ENCODE measurements at regions not wholly inside any gene's neighbourhood (a gene's known extent, or its start where the extent isn't known, plus 50 kb on each side); places are given as distances from the start of the nearest gene placed in this dataset.

- DNase-seq (ENCODE audit: insufficient read length, low spot score) (no peak), FAIRE-seq (no peak)
These were observed 115.9 kb downstream of the LY86 start for GRCh38 chr6:6704103-6705060.

GRCh38 chr6:6705061-6705425, 116.5 kb downstream of the LY86 start:
- FAIRE-seq, result no peak
- DNase-seq (ENCODE audit: insufficient read length, low spot score), result no peak

GRCh38 chr6:6705915-6706675, 117.6 kb downstream of the LY86 start:
- FAIRE-seq (no peak), DNase-seq (ENCODE audit: insufficient read length, low spot score) (no peak)

- FAIRE-seq (no peak), DNase-seq (ENCODE audit: insufficient read length, low spot score) (no peak)
These were observed 118.6 kb downstream of the LY86 start for GRCh38 chr6:6707143-6707542.

- FAIRE-seq, result no peak
These were observed 120.6 kb downstream of the LY86 start for GRCh38 chr6:6709106-6709505.

GRCh38 chr6:6711031-6711785, 122.7 kb downstream of the LY86 start:
- DNase-seq (ENCODE audit: insufficient read length, low spot score) (no peak), FAIRE-seq (peak; percentile 14)

More at GRCh38 chr6:6709106-6709505, 120.6 kb downstream of the LY86 start:
- no peak for DNase-seq (ENCODE audit: insufficient read length, low spot score)

GRCh38 chr6:6711832-6712448, 123.4 kb downstream of the LY86 start:
- DNase-seq (ENCODE audit: insufficient read length, low spot score) (peak; percentile 51), FAIRE-seq (peak; percentile 77)

GRCh38 chr6:6712449-6713403, 124.2 kb downstream of the LY86 start:
- DNase-seq (ENCODE audit: insufficient read length, low spot score) (peak; percentile 30), FAIRE-seq (peak; percentile 61)

GRCh38 chr6:6713657-6714056, 125.1 kb downstream of the LY86 start:
- no peak for FAIRE-seq
- no peak for DNase-seq (ENCODE audit: insufficient read length, low spot score)

GRCh38 chr6:6714118-6714897, 125.8 kb downstream of the LY86 start:
- FAIRE-seq (no peak), DNase-seq (ENCODE audit: insufficient read length, low spot score) (no peak)

- FAIRE-seq (no peak), DNase-seq (ENCODE audit: insufficient read length, low spot score) (no peak)
These were observed 126.4 kb downstream of the LY86 start for GRCh38 chr6:6714953-6715352.

- DNase-seq (ENCODE audit: insufficient read length, low spot score) (no peak), FAIRE-seq (no peak)
These were observed 126.9 kb downstream of the LY86 start for GRCh38 chr6:6715465-6715864.

- FAIRE-seq (no peak), DNase-seq (ENCODE audit: insufficient read length, low spot score) (no peak)
These were observed 128.7 kb downstream of the LY86 start for GRCh38 chr6:6716998-6717763.

- FAIRE-seq (no peak), DNase-seq (ENCODE audit: insufficient read length, low spot score) (no peak)
These were observed 129.4 kb downstream of the LY86 start for GRCh38 chr6:6717953-6718352.

- no peak for FAIRE-seq
These were observed 133.1 kb downstream of the LY86 start for GRCh38 chr6:6721606-6722005.

GRCh38 chr6:6722195-6722594, 133.7 kb downstream of the LY86 start:
- FAIRE-seq, result no peak

More at GRCh38 chr6:6721606-6722005, 133.1 kb downstream of the LY86 start:
- DNase-seq (ENCODE audit: insufficient read length, low spot score), result no peak

GRCh38 chr6:6723361-6723760, 134.8 kb downstream of the LY86 start:
- DNase-seq (ENCODE audit: insufficient read length, low spot score), result no peak
- FAIRE-seq, result no peak

More at GRCh38 chr6:6722195-6722594, 133.7 kb downstream of the LY86 start:
- no peak for DNase-seq (ENCODE audit: insufficient read length, low spot score)

Data from GM19239 (cell line).